GM12878 (cell line): ENCODE measurements at regions not wholly inside any gene's neighbourhood (a gene's known extent, or its start where the extent isn't known, plus 50 kb on each side); places are given as distances from the start of the nearest gene placed in this dataset.

Source experiments
- CBFB ChIP-seq: IDR thresholded peaks from 2 replicates; pipeline ENCODE4 v1.6.1; 2016; ENCODE audit warnings: antibody characterized with exemption, low read depth
- CREB1 ChIP-seq: IDR thresholded peaks from 2 replicates; pipeline ENCODE4 v1.6.1; 2012; ENCODE audit warnings: low read depth, mild to moderate bottlenecking, inconsistent platforms
- KDM1A ChIP-seq: fragments of 200-600 bp; sonication (generic); IDR thresholded peaks from 2 replicates; pipeline ENCODE4 v1.6.1; 2016; ENCODE audit warnings: borderline replicate concordance
- MEF2A ChIP-seq: IDR thresholded peaks from 2 replicates; pipeline ENCODE4 v1.6.1; 2011; ENCODE audit warnings: low read depth, mild to moderate bottlenecking, low read length, moderate library complexity; ENCODE audit not compliant: insufficient read depth
- ZNF24 ChIP-seq: fragments of 450-650 bp; IDR thresholded peaks from 2 replicates; pipeline ENCODE4 v1.6.1; 2017; ENCODE audit warnings: antibody characterized with exemption, mild to moderate bottlenecking
- ZZZ3 ChIP-seq: IDR thresholded peaks from 2 replicates; pipeline ENCODE4 v1.6.1; 2011; ENCODE audit warnings: low read depth; ENCODE audit not compliant: control insufficient read depth, insufficient read length
- TF ChIP-seq, protein P1 (sequence below), 3 experiments: IDR thresholded peaks in 2 of 3; conservative IDR thresholded peaks in 1 of 3; 2 replicates each; pipeline ENCODE4 v1.5.1; 2011; ENCODE audit warnings: low read depth in 3 of 3, low read length in 3 of 3, mild to moderate bottlenecking in 3 of 3, control low read depth in 2 of 3, moderate library complexity in 2 of 3, inconsistent platforms in 1 of 3, mixed read lengths in 1 of 3; ENCODE audit not compliant: control insufficient read depth in 2 of 3, insufficient read depth in 1 of 3; ENCODE audit errors: extremely low read depth in 1 of 3
- TF ChIP-seq, protein P2 (sequence below): IDR thresholded peaks from 2 replicates; pipeline ENCODE4 v1.6.1; 2012; ENCODE audit warnings: mild to moderate bottlenecking, low read depth, low read length

DNA sequence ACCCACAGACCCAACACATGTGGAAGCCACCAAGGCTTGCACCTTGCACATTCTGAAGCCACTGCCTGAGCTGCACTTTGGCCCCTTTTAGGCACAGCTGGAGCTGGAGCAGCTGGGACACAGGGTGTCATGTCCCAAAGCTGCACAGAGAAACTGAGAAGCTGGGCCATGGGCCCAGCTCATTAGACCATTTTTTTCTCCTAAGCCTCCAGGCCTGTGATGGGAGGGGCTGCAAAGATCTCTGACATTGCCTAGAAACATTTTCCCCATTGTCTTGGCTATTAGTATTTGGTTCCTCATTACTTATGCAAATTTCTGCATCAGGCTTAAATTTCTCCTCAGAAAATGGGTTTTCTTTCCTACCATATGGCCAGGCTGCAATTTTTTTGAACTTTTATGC is 447.4 kb upstream of the HS3ST1 start:
- TF ChIP-seq, protein P1, sequence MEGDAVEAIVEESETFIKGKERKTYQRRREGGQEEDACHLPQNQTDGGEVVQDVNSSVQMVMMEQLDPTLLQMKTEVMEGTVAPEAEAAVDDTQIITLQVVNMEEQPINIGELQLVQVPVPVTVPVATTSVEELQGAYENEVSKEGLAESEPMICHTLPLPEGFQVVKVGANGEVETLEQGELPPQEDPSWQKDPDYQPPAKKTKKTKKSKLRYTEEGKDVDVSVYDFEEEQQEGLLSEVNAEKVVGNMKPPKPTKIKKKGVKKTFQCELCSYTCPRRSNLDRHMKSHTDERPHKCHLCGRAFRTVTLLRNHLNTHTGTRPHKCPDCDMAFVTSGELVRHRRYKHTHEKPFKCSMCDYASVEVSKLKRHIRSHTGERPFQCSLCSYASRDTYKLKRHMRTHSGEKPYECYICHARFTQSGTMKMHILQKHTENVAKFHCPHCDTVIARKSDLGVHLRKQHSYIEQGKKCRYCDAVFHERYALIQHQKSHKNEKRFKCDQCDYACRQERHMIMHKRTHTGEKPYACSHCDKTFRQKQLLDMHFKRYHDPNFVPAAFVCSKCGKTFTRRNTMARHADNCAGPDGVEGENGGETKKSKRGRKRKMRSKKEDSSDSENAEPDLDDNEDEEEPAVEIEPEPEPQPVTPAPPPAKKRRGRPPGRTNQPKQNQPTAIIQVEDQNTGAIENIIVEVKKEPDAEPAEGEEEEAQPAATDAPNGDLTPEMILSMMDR (IDR thresholded peaks at IDR 0.05 in 2 of 3, conservative IDR thresholded peaks at IDR 0.05 in 1 of 3; ENCODE audit: control insufficient read depth in 2 of 3, extremely low read depth in 1 of 3, insufficient read depth in 1 of 3, low read depth in 3 of 3, low read length in 3 of 3), result no peak
- TF ChIP-seq, protein P2, sequence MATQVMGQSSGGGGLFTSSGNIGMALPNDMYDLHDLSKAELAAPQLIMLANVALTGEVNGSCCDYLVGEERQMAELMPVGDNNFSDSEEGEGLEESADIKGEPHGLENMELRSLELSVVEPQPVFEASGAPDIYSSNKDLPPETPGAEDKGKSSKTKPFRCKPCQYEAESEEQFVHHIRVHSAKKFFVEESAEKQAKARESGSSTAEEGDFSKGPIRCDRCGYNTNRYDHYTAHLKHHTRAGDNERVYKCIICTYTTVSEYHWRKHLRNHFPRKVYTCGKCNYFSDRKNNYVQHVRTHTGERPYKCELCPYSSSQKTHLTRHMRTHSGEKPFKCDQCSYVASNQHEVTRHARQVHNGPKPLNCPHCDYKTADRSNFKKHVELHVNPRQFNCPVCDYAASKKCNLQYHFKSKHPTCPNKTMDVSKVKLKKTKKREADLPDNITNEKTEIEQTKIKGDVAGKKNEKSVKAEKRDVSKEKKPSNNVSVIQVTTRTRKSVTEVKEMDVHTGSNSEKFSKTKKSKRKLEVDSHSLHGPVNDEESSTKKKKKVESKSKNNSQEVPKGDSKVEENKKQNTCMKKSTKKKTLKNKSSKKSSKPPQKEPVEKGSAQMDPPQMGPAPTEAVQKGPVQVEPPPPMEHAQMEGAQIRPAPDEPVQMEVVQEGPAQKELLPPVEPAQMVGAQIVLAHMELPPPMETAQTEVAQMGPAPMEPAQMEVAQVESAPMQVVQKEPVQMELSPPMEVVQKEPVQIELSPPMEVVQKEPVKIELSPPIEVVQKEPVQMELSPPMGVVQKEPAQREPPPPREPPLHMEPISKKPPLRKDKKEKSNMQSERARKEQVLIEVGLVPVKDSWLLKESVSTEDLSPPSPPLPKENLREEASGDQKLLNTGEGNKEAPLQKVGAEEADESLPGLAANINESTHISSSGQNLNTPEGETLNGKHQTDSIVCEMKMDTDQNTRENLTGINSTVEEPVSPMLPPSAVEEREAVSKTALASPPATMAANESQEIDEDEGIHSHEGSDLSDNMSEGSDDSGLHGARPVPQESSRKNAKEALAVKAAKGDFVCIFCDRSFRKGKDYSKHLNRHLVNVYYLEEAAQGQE, result no peak
- no peak for TF ChIP-seq ZNF24
- TF ChIP-seq KDM1A, result no peak
- TF ChIP-seq CREB1, result no peak
- no peak for TF ChIP-seq MEF2A
- TF ChIP-seq ZZZ3, result no peak
- TF ChIP-seq CBFB, result no peak
